Ovary (tissue), 3 donors: ENCODE measurements at regions not wholly inside any gene's neighbourhood (a gene's known extent, or its start where the extent isn't known, plus 50 kb on each side); places are given as distances from the start of the nearest gene placed in this dataset.

ENCODE experiments used
- EP300 ChIP-seq: sonication (generic); formaldehyde crosslinking; IDR thresholded peaks from one replicate; pipeline ENCODE4 v1.6.1; 2017; ENCODE audit warnings: antibody characterized with exemption
- POLR2A ChIP-seq: fragments of 450-650 bp; IDR thresholded peaks from one replicate; pipeline ENCODE4 v1.6.1; 2017; ENCODE audit warnings: antibody characterized with exemption, mild to moderate bottlenecking, moderate library complexity
- TF ChIP-seq, protein P1 (sequence below), 3 donors: fragments of 450-650 bp in 2 of 3; fragments of 200-600 bp in 1 of 3; IDR thresholded peaks; one replicate each; pipeline versions ENCODE4 v1.5.1 to v1.8.0; 2016 to 2022; ENCODE audit warnings: antibody characterized with exemption in 3 of 3, mild to moderate bottlenecking in 1 of 3
- donor health status: DM: no; HTN: no; CAD: no.

DNA sequence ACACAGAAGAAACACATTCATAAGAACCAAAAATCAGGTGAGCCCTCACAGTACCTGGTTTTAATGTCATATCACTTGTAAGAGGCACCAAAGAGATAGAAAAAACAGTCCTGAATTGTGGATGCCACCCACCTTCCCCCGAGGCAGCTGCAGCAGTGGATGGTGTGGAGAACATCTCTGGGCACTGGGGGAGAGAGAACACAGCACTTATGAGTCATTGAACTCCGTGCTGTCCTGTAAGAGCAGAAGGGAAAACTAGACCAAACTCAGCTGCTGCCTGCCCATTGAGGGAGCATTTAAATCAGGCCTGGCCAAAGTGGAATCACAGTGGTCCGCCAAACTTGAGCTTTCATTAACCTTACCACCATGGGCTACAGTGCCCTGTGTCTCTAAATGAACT, 296.2 kb downstream of the SPATA31D1 start:
- TF ChIP-seq, protein P1, sequence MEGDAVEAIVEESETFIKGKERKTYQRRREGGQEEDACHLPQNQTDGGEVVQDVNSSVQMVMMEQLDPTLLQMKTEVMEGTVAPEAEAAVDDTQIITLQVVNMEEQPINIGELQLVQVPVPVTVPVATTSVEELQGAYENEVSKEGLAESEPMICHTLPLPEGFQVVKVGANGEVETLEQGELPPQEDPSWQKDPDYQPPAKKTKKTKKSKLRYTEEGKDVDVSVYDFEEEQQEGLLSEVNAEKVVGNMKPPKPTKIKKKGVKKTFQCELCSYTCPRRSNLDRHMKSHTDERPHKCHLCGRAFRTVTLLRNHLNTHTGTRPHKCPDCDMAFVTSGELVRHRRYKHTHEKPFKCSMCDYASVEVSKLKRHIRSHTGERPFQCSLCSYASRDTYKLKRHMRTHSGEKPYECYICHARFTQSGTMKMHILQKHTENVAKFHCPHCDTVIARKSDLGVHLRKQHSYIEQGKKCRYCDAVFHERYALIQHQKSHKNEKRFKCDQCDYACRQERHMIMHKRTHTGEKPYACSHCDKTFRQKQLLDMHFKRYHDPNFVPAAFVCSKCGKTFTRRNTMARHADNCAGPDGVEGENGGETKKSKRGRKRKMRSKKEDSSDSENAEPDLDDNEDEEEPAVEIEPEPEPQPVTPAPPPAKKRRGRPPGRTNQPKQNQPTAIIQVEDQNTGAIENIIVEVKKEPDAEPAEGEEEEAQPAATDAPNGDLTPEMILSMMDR (IDR thresholded peaks at IDR 0.05), result no peak
- TF ChIP-seq POLR2A (no peak), EP300 (no peak)
